ENCODE measurements at regions not wholly inside any gene's neighbourhood (a gene's known extent, or its start where the extent isn't known, plus 50 kb on each side); places are given as distances from the start of the nearest gene placed in this dataset.

GRCh38 chr2:860259-860855 is 90.3 kb upstream of the SNTG2 start:
- TF ChIP-seq, protein P1, sequence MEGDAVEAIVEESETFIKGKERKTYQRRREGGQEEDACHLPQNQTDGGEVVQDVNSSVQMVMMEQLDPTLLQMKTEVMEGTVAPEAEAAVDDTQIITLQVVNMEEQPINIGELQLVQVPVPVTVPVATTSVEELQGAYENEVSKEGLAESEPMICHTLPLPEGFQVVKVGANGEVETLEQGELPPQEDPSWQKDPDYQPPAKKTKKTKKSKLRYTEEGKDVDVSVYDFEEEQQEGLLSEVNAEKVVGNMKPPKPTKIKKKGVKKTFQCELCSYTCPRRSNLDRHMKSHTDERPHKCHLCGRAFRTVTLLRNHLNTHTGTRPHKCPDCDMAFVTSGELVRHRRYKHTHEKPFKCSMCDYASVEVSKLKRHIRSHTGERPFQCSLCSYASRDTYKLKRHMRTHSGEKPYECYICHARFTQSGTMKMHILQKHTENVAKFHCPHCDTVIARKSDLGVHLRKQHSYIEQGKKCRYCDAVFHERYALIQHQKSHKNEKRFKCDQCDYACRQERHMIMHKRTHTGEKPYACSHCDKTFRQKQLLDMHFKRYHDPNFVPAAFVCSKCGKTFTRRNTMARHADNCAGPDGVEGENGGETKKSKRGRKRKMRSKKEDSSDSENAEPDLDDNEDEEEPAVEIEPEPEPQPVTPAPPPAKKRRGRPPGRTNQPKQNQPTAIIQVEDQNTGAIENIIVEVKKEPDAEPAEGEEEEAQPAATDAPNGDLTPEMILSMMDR (IDR thresholded peaks at IDR 0.05): no peak
- no peak for TF ChIP-seq POLR2A (IDR thresholded peaks at IDR 0.05)
- no peak for TF ChIP-seq EP300 (IDR thresholded peaks at IDR 0.05)

Measured in ovary (tissue), 3 donors.